ENCODE measurements at regions not wholly inside any gene's neighbourhood (a gene's known extent, or its start where the extent isn't known, plus 50 kb on each side); places are given as distances from the start of the nearest gene placed in this dataset.

DNA sequence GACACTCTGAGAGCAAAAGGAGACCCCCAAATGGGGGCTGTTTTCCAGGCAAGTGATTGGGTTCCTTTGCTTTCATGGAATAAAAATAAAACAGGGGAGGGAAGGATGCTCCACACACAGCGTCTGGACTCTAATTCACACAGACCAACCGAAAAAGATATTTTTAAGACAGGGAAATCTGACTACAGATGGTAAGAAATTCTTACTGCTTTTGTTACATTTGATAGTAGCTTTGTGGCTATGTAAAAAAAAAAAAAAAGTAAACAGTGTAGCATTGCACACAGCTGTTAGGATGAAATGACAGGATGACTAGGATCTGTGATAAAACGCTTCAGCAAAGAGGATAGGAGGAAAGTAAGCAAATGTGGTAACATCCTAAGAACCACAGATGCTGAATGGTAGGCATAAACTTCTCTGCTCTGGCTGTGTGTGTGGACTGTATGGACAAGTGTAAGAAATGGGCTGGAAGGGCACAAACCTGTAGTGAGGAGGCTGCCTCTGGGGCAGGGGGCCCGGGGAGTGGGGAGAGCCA lies 207.6 kb downstream of the ANAPC1 start:
- no peak for DNase-seq

DNA sequence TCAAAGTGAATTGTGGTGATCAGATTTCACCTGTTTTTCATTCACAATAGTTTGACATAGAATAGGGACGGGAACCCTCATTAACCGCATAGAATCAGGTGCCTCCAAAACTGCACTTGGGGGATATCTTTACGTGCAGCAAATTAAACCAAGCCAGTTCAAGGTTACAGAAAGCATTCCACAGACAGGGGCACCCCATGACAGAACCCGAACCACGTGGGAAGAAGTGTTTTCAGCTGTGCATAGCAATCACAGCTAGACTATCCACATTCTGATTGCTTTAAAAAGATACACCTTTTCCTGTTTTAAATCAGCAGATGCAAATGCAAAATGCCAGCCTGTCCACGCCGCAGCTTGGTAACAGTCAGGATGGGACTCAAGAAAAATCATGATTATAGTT lies 205.8 kb downstream of the ANAPC1 start:
- DNase-seq = no peak

DNA sequence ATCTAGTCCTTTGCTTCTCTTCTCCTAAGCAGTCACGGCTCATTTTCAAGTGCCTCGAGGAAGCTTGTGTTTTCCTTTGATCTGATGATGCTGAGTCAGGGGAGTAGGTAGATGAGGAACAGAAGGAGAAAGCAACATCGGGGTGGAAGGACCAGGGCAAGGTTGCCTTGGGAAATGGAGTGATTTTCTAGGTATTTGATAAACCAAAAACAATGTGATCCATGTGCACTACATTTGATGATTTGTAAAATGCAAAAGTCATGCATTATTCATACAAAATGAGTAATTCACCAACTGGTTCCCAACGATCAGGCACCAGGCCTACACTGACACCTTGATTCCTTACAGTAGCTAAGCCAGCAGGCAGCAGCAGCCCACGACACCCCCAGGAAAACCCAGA lies 205.3 kb downstream of the ANAPC1 start:
- DNase-seq = no peak

DNA sequence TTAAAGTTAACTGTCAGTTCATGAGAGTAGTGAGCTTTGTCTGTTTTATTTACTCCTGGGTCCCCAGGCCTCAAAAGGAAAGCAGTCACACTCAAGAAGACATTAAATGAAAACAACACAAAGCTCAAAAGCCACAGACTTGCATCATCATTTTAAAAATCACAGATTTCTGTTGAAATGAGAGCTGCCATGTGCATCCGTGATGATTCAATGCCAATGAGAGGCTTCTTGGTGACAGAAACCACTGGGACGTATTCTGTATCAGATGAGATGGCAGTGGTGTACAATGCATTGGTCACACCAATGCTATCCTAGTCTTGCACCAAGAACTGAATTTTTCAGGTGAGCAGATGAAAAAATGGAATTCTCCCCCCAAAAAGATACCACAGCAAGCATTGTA lies 204.8 kb downstream of the ANAPC1 start:
- no peak for DNase-seq

DNA sequence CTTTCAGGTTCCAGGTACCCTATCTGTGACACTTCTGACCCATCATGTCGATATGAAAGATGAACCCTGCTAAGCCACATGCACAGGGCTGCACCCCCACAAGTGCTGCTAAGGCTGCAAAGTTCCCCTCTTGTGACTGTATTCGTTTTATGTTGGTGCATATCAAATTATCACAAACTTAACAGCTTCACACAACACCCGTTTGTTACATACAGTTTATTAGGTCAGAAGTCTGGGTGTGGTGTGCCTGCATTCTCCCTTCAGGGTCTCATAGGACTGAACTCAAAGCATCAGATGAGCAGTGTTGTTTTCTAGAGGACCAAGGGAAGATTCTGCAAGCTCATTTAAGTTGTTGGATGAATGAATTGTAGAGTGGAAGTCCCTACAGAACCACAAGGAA lies 199.4 kb downstream of the ANAPC1 start:
- DNase-seq = no peak

DNA sequence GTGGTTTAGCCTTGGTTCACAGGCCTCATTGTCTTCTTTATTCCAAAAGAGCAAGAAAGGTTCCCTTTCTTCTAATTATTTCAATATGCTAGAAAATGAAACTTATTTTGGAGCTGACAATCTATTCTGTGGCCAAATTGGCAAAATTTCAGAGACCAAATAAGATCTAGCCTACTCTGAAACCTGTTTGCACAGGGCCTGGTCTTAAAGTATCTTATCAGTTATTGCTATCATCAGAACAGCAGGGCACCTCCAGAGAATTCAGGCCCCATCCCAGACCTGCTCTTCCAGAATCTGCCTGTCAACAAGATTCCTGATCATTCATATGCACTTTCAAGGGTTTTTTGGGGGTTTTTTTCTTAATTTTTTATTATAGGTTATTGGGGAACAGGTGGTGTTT lies 198.7 kb downstream of the ANAPC1 start:
- no peak for DNase-seq

DNA sequence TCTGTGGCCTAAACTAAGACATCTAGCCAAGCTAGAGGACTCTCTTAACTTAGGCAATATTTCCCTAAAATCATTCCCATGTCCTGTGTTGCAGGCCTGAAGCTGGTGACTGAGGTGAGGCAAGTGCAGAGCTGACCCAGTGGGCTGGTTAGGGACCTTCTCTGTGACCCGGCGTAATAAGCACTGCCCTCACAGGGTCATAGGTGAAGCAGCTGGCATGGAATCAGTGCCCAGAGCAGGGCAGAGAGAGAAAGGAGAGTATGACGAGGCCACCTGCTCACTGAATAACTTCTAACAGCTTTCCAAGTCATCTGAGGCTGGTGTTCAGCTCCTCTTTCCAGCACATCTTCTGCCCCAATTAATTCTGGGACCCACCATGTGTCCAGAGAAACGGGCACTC lies 197.0 kb downstream of the ANAPC1 start:
- DNase-seq = no peak

GRCh38 chr2:111687911-111688310 lies 196.1 kb downstream of the ANAPC1 start:
- DNase-seq = no peak

DNA sequence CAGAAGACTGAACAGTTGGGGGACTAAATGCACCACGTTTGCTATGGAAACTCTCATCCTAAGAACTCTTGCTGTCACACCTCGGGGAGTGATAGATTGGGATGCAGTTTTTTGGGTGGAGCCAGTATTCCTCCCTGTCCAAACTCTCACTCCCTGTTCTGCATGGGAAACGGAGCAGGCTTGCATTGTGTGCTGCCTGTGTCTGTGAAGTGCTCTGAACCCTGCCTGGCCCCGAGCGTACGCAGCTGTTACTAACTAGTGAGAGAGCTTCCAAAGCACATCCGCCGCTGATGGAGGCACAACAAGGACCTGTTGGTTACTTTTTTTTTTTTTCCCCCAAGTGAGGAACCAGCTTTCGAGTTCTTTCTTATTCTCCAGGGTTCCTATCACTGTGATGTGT lies 195.5 kb downstream of the ANAPC1 start:
- DNase-seq = no peak

DNA sequence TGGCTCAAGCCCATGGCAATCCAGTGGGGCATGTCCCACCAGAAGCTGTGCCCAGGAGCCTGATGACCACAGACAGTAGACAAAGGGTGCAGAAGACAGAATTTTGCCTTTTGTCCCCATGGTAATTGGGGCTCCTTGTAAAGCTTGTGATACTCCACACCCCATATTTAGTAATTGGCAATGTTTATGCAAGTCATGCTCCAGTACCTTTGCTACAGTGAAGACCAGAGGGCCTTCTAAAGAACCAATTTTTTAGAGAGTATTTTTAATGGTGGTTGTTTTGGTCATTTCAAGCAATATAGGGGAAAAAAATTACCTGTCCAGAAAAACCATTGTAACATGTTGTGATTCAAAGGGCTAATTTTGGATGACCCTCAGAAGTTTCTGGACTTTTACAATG lies 194.8 kb downstream of the ANAPC1 start:
- DNase-seq = no peak

DNA sequence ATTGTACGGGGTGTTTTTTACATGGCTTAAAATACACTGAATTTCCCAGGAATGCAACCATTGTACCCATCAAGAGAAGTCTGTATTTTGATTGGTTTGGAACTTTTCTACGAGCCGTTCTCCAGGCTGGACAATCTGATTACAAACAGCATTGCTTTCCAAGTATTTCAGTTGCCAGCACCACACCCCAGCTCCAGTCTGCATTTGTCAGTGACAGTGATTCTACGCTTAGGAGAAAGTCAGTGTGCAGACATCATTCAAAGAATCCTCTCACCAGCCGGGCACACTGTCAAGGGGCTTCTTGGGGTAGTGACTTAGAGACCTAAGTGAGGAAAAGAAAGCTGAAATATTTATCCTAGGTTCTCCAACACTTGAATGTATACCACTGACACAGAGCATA lies 194.1 kb downstream of the ANAPC1 start:
- no peak for DNase-seq

DNA sequence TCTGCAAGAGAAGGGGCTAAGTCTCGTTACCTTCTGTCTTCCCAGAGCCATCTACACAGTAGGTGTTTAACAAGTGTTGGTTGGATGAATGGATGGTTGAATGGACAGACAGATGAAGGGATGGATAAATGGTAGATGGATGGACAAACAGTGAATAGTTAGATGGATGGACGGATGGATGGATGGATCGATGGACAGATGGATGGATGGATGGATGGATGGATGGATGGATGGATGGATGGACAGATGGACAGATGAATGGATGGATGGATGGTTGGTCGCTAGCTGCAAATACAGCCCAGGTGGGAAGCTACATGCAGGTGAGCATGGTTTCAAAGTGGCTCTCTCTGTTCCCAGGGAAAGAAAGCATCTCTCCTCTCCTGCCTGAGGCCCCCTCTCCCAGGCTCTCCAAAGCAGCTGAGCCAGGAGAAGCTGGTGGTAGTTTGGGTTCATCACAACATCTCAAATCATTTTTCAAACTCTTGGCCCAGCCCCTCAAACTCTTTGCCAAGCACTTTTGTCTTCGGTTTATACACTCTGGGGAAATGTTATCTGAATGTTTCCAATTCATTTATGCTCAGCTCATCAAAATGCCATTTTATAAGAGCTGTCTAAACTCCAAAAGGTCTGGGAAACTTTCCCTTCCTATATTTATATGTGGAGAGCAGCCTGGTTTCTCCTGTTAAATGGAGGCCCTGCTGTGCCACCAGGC lies 192.7 kb downstream of the ANAPC1 start:
- no peak for DNase-seq

- DNase-seq = no peak
Measured at GRCh38 chr2:111692311-111692710, 191.7 kb downstream of the ANAPC1 start.

- DNase-seq = no peak
Measured at GRCh38 chr2:111694700-111695101, 189.3 kb downstream of the ANAPC1 start.

DNA sequence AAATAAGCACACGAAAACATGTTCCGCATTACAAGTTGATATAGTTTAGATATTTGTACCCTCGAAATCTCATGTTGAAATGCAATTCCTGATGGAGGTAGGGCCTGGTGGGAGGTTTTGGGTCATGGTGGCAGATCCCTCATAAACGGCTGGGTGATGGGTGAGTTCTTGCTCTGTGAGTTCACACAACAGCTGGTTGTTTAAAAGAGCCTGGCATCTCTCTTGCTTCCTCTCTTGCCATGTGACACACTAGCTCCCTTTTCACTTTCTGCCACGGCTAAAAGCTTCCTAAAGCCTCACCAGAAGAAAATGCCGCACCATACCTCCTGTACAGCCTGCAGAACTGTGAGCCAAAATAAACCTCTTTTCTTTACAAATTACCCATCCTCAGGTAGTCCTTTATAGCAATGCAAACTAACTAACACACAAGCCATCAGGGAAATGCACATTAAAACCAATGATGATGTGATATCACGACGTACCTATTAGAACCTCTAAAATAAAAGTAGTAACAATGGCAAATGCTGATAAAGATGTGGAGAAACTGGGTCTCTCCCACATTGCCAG lies 188.5 kb downstream of the ANAPC1 start:
- DNase-seq = no peak

DNA sequence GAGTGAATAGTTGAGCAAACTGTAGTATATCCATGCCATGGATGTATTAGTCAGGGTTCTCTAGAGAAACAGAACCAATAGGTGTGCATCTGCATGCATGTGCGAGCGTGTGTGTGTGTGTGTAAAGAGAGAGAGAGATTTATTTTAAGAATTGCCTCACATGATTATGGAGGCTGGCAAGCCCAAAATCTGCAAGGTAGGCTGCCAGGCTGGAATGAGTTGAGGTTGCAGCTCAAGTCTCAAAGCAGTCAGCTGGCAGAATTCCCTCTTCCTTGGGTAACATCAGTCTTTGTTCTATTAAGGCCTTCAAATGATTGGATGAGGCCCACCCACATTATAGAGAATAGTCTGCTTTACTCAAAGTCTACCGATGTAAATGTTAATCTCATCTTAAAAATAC lies 187.8 kb downstream of the ANAPC1 start:
- no peak for DNase-seq

DNA sequence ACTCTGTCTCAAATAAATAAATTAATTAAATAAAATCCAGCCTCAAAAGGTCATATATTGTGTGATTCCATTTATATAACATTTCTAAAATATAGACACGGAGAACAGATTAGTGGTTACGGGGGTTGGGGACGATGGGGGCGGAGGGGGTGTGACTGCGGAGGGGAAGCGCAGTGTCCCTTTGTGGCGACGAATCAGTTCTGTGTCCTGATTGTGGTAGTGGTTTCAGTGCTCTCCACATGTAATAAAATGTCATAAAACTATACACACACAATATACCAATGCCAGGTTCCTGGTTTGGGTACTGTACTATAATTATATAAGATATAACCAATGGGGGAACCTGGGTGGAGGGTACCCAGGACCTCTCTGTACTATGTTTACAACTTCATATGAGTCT lies 186.4 kb downstream of the ANAPC1 start:
- no peak for DNase-seq

DNA sequence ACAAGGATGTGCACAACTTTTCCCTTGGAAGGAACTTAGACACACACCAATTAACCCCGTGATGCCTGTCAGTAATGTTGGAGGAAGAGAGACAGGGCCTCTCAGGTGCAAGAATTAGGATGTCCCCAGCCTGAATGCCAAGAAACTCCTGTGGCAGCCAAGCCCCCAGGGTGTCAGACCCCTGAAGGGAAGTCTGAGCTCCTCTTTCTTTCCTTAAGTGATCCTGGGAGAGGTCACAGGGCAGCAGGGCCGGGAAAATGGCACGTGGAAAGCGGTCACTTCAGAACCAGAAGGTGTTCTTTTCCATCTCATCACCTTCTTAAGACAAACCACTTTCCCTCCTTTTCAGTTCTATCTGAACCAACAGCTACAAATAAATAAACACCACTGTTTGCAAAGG lies 185.9 kb downstream of the ANAPC1 start:
- DNase-seq = no peak

DNA sequence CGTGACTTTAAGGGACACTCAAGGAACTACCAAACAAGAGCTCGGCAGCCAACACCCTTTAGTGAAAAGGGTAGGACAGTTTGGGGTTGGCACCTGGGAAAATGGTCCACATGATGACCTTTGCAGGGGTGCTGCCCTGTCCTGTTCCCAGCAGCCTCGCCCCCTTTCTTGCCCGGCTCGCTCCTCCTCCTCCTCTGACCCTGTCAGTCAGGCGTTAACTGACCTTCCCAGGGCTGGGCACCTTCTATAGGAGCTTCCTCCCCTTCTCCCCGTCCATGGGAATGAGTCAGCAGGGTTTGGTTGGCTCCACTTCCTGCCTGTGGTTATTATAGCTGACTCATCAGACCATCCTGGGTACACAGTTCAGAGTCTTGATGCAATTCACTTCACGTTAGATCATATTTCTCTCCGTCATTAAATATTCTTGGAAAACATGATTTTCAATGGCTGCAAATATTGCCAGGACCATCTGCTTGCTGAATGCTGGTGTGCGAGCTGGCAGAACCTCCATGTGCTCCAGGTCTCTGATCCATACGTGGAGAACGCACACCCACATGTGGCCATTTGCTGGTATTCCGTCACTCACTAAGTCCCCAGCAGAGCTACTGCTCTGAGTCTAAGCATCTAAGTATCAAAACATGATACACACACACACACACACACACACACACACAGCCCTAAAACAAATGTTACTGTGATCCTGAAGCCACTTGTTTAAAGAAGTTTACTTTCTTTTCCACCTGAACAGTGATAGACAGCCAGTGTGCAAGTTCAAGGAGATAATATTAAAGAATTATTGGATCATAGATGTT lies 185.0 kb downstream of the ANAPC1 start:
- peak; percentile 67 for DNase-seq

DNA sequence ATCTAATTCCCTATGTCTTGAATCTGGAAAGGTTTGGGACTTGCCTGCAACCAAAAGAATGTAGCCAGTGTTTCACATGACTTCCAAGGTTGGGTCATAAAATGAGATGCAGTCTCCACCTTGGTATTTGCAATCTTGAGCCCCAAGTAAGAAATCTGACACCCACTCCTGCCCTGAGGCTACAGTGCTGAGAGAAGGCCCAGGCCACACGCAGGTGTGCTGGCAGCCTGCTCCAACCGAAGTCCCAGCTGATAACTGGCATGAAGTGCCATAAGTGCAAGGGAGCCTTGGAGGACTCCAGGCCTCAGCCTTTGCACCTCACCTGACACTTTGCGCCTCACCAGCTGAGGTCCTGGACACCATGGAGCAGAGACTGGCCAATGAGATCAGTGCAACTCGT lies 182.7 kb downstream of the ANAPC1 start:
- no peak for DNase-seq

DNA sequence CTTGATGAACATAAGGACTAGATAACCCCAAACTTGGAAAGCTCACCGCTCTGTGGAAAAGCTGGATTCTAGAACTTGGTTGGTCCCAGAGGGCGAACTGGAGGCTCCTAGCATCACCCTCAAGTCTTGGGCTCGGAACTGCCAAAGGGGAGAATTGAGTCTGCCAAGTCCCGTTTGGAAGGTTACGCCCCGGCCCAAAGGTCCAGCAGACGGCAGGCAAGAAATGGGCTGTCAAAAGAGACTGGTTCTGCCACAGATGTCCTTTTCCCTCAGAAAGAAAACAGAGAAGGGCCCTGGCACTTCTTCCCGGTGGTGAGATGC lies 182.2 kb downstream of the ANAPC1 start:
- DNase-seq = no peak

DNA sequence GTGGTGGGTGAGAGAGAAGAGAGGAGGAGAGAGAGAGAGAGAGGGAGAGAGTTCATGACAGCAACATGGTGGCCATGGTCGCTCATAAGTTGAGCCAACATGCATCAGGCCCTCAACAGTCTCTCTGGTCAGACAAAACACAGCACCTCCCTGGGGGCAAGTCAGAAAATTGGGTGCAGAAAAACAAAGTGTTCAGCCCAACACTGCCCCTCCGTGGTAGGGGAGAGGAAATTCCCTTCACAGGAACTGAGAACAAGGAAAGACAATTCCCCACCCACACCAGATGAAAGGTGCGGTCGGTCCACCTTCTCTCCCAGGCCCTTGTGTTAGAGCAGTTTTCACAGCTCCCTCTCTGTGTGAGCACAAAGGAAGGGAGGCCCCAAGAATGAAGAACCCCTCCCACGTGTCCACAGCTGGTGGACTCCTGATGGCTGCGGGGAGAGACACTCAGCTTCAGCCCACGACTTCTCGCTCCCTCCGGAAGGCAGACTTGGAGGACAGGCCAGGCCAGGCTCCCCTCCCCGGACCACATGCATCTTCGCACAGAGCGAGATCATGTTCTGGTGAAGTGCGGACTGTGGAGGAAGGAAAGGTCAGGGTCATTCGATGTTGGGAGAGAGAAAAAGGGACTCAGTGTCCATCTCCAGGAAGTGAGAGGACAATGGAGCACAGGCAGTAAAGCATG lies 181.7 kb downstream of the ANAPC1 start:
- DNase-seq = peak; percentile 66

GRCh38 chr2:111702804-111703196 lies 181.2 kb downstream of the ANAPC1 start:
- DNase-seq = no peak

GRCh38 chr2:111703759-111704158 lies 180.2 kb downstream of the ANAPC1 start:
- peak; percentile 54 for DNase-seq
